ENCODE measurements at regions not wholly inside any gene's neighbourhood (a gene's known extent, or its start where the extent isn't known, plus 50 kb on each side); places are given as distances from the start of the nearest gene placed in this dataset.

- Histone ChIP-seq H3K9me3 (no peaks in the 10 kb centered on the region), H3K27ac (no peak overlapping the region), H3K4me3 (no peak overlapping the region), H3K36me3 (no peaks in the 10 kb centered on the region), H3K4me1 (no peaks in the 10 kb centered on the region), H3K27me3 (no peaks in the 10 kb centered on the region)
- TF ChIP-seq CTCF (IDR thresholded peaks at IDR 0.05), result no peak
- intact Hi-C loops (cut with DNase I), result no loop called here
- no peak for DNase-seq (ENCODE audit: low spot score in 2 of 2)
Observed at GRCh38 chr1:96074876-96075577, 646.6 kb upstream of the PTBP2 start.

DNA sequence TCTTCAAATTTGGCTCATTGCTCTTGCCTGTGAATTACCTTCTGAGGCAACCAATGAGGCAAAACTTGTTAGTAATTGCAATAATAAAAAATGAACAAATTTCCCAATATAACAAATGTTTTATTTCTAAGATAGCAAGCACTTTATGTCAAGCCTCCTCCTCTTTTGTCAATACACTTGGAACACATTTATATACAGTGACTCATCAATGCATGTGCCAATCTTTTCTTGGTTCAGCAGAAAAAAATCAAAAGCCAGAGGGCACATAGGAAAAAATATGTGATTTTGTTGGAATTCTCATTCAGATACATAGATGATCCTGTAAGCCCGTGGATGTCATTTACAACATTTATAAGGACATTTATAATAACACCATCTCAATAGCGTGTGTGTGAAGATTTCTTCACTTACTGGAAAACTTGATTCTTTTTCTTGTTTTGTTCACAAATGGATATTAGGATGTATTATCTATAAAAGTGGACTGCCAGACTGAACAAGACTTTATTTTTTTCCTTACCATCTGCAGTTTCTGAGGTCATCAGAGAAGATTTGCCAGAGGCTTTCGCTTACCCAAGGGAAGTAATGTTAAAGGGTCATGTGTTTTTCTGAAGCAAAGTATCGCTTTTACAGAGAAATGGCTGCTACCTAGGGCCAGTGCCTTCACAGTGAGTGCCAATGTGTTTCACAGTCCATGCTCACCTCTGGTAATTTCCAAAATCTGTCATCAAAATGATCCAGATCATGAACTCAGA lies 645.7 kb upstream of the PTBP2 start:
- no peaks in the 10 kb centered on the region for H3K36me3 ChIP-seq
- H3K4me1 ChIP-seq, result no peaks in the 10 kb centered on the region
- no peaks in the 10 kb centered on the region for H3K9me3 ChIP-seq
- no peak for TF ChIP-seq CTCF (IDR thresholded peaks at IDR 0.05)
- intact Hi-C loops (cut with DNase I), result no loop called here
- no peaks in the 10 kb centered on the region for H3K27me3 ChIP-seq
- no peak overlapping the region for H3K27ac ChIP-seq
- H3K4me3 ChIP-seq, result no peak overlapping the region
- DNase-seq (ENCODE audit: low spot score in 2 of 2), result no peak

DNA sequence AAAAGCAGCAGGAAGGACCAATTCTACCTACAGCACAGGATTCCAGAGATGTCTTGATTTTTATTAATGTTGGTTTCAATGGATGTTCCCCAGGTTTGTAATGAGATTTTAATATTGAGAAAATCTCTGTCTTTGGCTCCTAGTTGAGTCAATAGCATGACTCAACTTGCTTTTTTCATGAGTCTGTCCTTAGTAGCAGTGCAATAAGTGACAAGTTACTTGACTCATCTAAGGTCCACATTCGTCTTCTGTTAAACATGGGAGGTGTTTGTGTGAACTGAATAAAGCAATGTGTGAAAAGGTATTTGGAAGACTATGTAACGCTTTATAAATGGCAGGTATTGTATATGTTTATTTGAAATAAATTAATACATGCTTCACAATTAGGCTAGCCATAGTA lies 645.0 kb upstream of the PTBP2 start:
- intact Hi-C loops (cut with DNase I), result no loop called here
- TF ChIP-seq CTCF (IDR thresholded peaks at IDR 0.05), result no peak
- Histone ChIP-seq H3K27me3 (no peaks in the 10 kb centered on the region), H3K4me1 (no peaks in the 10 kb centered on the region), H3K4me3 (no peak overlapping the region), H3K9me3 (no peaks in the 10 kb centered on the region), H3K27ac (no peak overlapping the region), H3K36me3 (no peaks in the 10 kb centered on the region)
- no peak for DNase-seq (ENCODE audit: low spot score in 2 of 2)

DNA sequence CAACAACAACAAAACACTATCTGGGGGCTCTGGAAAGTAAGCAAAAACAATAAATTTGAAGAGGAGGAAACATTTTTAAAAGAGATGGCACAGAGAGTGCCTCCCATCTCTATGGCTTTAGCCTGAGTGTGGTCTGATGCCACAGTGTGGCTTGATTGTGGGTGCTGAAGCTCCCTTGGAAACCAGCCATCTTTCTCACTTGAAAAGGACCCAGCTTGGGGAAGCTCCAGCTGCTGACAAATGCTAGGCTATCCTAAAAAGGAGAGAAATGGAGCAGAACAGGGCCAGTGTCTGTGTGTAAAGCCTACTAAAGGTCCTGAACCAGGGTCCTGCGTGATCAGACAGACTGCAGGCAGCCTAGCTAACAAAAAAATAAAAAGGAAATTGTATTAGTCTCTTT lies 642.0 kb upstream of the PTBP2 start:
- H3K27ac ChIP-seq, result no peak overlapping the region
- no peak for DNase-seq (ENCODE audit: low spot score in 2 of 2)
- TF ChIP-seq CTCF (IDR thresholded peaks at IDR 0.05), result no peak
- intact Hi-C loops (cut with DNase I), result no loop called here
- H3K36me3 ChIP-seq, result no peaks in the 10 kb centered on the region
- no peaks in the 10 kb centered on the region for H3K27me3 ChIP-seq
- no peaks in the 10 kb centered on the region for H3K9me3 ChIP-seq
- H3K4me3 ChIP-seq, result no peak overlapping the region
- no peaks in the 10 kb centered on the region for H3K4me1 ChIP-seq

DNA sequence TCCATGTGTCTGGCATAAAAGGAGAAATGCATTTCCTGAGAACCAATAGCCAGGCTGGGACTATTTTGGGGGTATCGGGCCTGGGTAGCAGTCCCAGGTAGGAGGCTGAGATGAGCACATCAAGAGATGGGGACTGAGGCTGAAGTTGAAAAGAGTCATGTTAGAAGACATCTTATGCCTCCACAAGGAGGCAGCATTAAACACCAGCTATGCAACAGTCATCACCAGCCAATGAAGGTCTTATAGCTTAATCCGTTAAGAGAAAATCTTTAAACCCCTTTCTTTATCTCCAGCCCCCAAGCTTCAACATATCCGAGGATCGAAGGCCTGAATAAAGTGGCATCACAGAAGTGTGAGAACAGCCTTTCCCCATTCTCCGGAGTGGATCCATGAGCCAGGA lies 640.7 kb upstream of the PTBP2 start:
- Histone ChIP-seq H3K36me3 (no peaks in the 10 kb centered on the region), H3K27ac (no peak overlapping the region), H3K27me3 (no peaks in the 10 kb centered on the region), H3K4me3 (no peak overlapping the region), H3K4me1 (no peaks in the 10 kb centered on the region), H3K9me3 (no peaks in the 10 kb centered on the region)
- no peak for TF ChIP-seq CTCF (IDR thresholded peaks at IDR 0.05)
- no peak for DNase-seq (ENCODE audit: low spot score in 2 of 2)
- intact Hi-C loops (cut with DNase I), result no loop called here
